Neural progenitor cell (in vitro differentiated cells): ENCODE measurements at regions not wholly inside any gene's neighbourhood (a gene's known extent, or its start where the extent isn't known, plus 50 kb on each side); places are given as distances from the start of the nearest gene placed in this dataset.

Source experiments
- DNase-seq: peaks from one replicate; pipeline ENCODE4 v3.0.0-alpha.2; 2016; ENCODE audit warnings: low spot score
- H2AFZ ChIP-seq: fragments of 200-600 bp; sonication (generic); replicated peaks from 2 replicates; pipeline ENCODE4 v1.6.1; 2016; ENCODE audit warnings: antibody characterized with exemption
- H3F3A ChIP-seq: fragments of 200-600 bp; sonication (generic); 2 replicates; pipeline ENCODE4 v1.6.1; 2016; ENCODE audit warnings: antibody characterized with exemption, low read depth
- H3K27ac ChIP-seq: fragments of 200-600 bp; sonication (generic); 2 replicates; pipeline ENCODE4 v1.5.1; 2016; ENCODE audit warnings: mild to moderate bottlenecking
- H3K27me3 ChIP-seq: fragments of 200-600 bp; sonication (generic); 2 replicates; pipeline ENCODE4 v1.6.1; 2016; ENCODE audit warnings: mild to moderate bottlenecking, moderate library complexity
- H3K36me3 ChIP-seq: fragments of 200-600 bp; sonication (generic); 2 replicates; pipeline ENCODE4 v1.5.1; 2016
- H3K4me1 ChIP-seq: fragments of 200-600 bp; sonication (generic); 2 replicates; pipeline ENCODE4 v1.6.1; 2016; ENCODE audit warnings: mixed run types
- H3K4me2 ChIP-seq: fragments of 200-600 bp; sonication (generic); 2 replicates; pipeline ENCODE4 v1.6.1; 2016
- H3K4me3 ChIP-seq: fragments of 200-600 bp; sonication (generic); 2 replicates; pipeline ENCODE4 v1.5.1; 2016
- H3K79me2 ChIP-seq: fragments of 200-600 bp; sonication (generic); 2 replicates; pipeline ENCODE4 v1.6.1; 2016; ENCODE audit warnings: low read depth
- H3K9ac ChIP-seq: fragments of 200-600 bp; sonication (generic); 2 replicates; pipeline ENCODE4 v1.6.1; 2016
- H3K9me3 ChIP-seq: fragments of 200-600 bp; sonication (generic); 2 replicates; pipeline ENCODE4 v1.5.1; 2016; ENCODE audit warnings: low read depth
- H4K20me1 ChIP-seq: fragments of 200-600 bp; sonication (generic); 2 replicates; pipeline ENCODE4 v1.6.1; 2016; ENCODE audit warnings: low read depth
- H3K27ac Mint-ChIP-seq: 3 replicates; pipeline ENCODE4 v1.8.0; 2021; ENCODE audit warnings: mixed read lengths
- H3K27me3 Mint-ChIP-seq: 2 replicates; pipeline ENCODE4 v1.8.0; 2022; ENCODE audit warnings: low read depth, mild to moderate bottlenecking, inconsistent platforms, moderate library complexity, mixed read lengths; ENCODE audit not compliant: insufficient read depth
- H3K36me3 Mint-ChIP-seq: 3 replicates; pipeline ENCODE4 v1.8.0; 2021; ENCODE audit warnings: mixed read lengths
- H3K4me1 Mint-ChIP-seq: 3 replicates; pipeline ENCODE4 v1.8.0; 2021; ENCODE audit warnings: mixed read lengths
- H3K4me3 Mint-ChIP-seq: 3 replicates; pipeline ENCODE4 v1.8.0; 2021; ENCODE audit warnings: mild to moderate bottlenecking, moderate library complexity, mixed read lengths
- H3K9me3 Mint-ChIP-seq: 3 replicates; pipeline ENCODE4 v1.8.0; 2020; ENCODE audit warnings: mixed read lengths
- EZH2 ChIP-seq: fragments of 200-600 bp; sonication (generic); IDR thresholded peaks from 2 replicates; pipeline ENCODE4 v1.6.1; 2017; ENCODE audit warnings: antibody characterized with exemption, mild to moderate bottlenecking, moderate library complexity
- EZH2phosphoT487 ChIP-seq: fragments of 200-600 bp; sonication (generic); IDR thresholded peaks from 2 replicates; pipeline ENCODE4 v1.6.1; 2017; ENCODE audit warnings: antibody characterized with exemption
- TF ChIP-seq, protein P1 (sequence below): fragments of 200-600 bp; sonication (generic); IDR thresholded peaks from 2 replicates; pipeline ENCODE4 v1.5.1; 2017; ENCODE audit warnings: antibody characterized with exemption, mild to moderate bottlenecking

DNA sequence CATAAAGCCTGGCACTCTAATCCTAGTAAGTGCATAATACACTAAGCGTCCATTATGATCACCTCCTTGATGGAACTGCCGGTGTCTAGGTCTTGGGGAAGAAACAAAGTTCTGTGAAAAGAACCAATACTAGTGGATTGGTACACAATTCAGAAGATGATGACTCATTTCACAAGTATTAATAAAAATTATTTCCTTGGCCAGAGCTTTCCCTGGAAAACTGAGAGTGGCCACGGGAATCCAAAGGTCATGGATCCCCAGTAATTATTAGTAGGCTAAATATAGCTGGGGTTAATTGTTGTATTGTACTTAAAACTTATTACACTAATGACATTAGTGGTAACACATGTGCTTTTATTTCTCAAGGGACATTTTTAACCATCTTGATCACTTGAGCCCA is 808.0 kb upstream of the NR2F2 start:
- peaks cover 2% of the 10 kb centered on the region for H3K36me3 Mint-ChIP-seq
- no peaks in the 10 kb centered on the region for H3K4me1 ChIP-seq
- H3K4me2 ChIP-seq = no peak overlapping the region
- no peaks in the 10 kb centered on the region for H4K20me1 ChIP-seq
- no peak overlapping the region for H3K27ac Mint-ChIP-seq
- no peaks in the 10 kb centered on the region for H3K27me3 ChIP-seq
- no peak overlapping the region for H3K9ac ChIP-seq
- H3K79me2 ChIP-seq = no peaks in the 10 kb centered on the region
- no peak overlapping the region for H3K4me3 ChIP-seq
- H2AFZ ChIP-seq = no peak overlapping the region
- H3K27me3 Mint-ChIP-seq = no peaks in the 10 kb centered on the region
- H3K4me3 Mint-ChIP-seq = no peak overlapping the region
- no peak overlapping the region for H3K27ac ChIP-seq
- no peaks in the 10 kb centered on the region for H3F3A ChIP-seq
- peaks cover 14% of the 10 kb centered on the region for H3K9me3 Mint-ChIP-seq
- H3K4me1 Mint-ChIP-seq = peaks cover 4% of the 10 kb centered on the region
- DNase-seq = no peak
- no peaks in the 10 kb centered on the region for H3K36me3 ChIP-seq
- H3K9me3 ChIP-seq = no peaks in the 10 kb centered on the region
- TF ChIP-seq EZH2 (no peak), EZH2phosphoT487 (no peak)
- TF ChIP-seq, protein P1, sequence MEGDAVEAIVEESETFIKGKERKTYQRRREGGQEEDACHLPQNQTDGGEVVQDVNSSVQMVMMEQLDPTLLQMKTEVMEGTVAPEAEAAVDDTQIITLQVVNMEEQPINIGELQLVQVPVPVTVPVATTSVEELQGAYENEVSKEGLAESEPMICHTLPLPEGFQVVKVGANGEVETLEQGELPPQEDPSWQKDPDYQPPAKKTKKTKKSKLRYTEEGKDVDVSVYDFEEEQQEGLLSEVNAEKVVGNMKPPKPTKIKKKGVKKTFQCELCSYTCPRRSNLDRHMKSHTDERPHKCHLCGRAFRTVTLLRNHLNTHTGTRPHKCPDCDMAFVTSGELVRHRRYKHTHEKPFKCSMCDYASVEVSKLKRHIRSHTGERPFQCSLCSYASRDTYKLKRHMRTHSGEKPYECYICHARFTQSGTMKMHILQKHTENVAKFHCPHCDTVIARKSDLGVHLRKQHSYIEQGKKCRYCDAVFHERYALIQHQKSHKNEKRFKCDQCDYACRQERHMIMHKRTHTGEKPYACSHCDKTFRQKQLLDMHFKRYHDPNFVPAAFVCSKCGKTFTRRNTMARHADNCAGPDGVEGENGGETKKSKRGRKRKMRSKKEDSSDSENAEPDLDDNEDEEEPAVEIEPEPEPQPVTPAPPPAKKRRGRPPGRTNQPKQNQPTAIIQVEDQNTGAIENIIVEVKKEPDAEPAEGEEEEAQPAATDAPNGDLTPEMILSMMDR = no peak

DNA sequence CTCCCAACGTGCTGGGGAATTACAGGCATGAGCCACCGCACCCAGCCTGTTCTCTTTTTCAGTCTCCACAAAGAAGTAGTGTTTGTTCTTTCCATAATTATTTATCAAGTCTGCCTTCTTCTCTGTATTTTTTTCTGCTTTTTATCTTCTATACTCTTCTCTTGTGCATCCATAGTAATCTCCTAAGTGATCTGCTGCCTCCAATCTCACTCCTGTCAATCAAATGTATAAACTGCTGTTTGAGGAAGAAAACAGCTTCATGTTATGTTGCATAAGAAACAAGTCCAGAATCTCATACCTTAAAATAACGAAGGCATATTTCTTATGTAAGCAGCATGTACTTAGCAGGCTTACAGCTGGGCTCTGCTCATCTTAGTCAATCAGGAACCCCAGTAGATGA is 801.6 kb upstream of the NR2F2 start:
- Mint-ChIP-seq H3K9me3 (peaks cover 10% of the 10 kb centered on the region), H3K36me3 (peaks cover 2% of the 10 kb centered on the region), H3K4me3 (no peak overlapping the region), H3K27me3 (peaks cover 4% of the 10 kb centered on the region), H3K4me1 (peaks cover 12% of the 10 kb centered on the region), H3K27ac (no peak overlapping the region)
- no peak overlapping the region for H3K4me3 ChIP-seq
- TF ChIP-seq EZH2phosphoT487 (no peak), EZH2 (no peak)
- TF ChIP-seq, protein P1 = no peak
- no peaks in the 10 kb centered on the region for H3K79me2 ChIP-seq
- no peak overlapping the region for H2AFZ ChIP-seq
- H3K27me3 ChIP-seq = no peaks in the 10 kb centered on the region
- H3K9me3 ChIP-seq = no peaks in the 10 kb centered on the region
- no peak overlapping the region for H3K4me2 ChIP-seq
- no peak for DNase-seq
- H3K36me3 ChIP-seq = no peaks in the 10 kb centered on the region
- peaks cover 6% of the 10 kb centered on the region for H3K4me1 ChIP-seq
- H4K20me1 ChIP-seq = no peaks in the 10 kb centered on the region
- H3K9ac ChIP-seq = no peak overlapping the region
- H3K27ac ChIP-seq = no peak overlapping the region
- no peaks in the 10 kb centered on the region for H3F3A ChIP-seq

DNA sequence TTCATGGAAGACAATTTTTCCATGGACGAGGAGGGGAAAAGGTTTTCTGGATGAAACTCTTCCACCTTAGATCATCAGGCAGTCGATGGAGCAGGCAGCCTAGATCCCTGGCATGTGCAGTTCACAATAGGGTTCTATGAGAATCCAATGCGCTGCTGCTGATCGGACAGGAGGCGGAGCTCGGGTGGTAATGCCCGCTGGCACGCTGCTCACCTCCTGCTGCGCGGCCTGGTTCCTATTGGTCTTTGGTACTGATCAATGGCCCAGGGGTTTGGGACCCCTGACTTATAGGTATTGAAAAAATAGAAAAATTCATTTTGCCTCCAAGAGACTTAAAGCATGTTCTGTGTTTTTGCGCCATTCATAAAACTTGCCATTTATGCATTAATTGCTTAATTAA is 793.9 kb upstream of the NR2F2 start:
- Histone ChIP-seq H3K4me1 (peaks cover 6% of the 10 kb centered on the region), H3K27me3 (no peaks in the 10 kb centered on the region), H3K79me2 (no peaks in the 10 kb centered on the region), H3K9ac (no peak overlapping the region), H3F3A (no peaks in the 10 kb centered on the region), H4K20me1 (no peaks in the 10 kb centered on the region), H3K4me2 (no peak overlapping the region), H3K27ac (no peak overlapping the region), H3K36me3 (no peaks in the 10 kb centered on the region), H3K4me3 (no peak overlapping the region), H3K9me3 (no peaks in the 10 kb centered on the region), H2AFZ (no peak overlapping the region)
- Mint-ChIP-seq H3K4me3 (no peak overlapping the region), H3K27me3 (peaks cover 6% of the 10 kb centered on the region), H3K9me3 (no peaks in the 10 kb centered on the region), H3K27ac (no peak overlapping the region), H3K4me1 (peaks cover 19% of the 10 kb centered on the region), H3K36me3 (no peaks in the 10 kb centered on the region)
- TF ChIP-seq, protein P1 = no peak
- TF ChIP-seq EZH2 = no peak
- TF ChIP-seq EZH2phosphoT487 = no peak
- no peak for DNase-seq

DNA sequence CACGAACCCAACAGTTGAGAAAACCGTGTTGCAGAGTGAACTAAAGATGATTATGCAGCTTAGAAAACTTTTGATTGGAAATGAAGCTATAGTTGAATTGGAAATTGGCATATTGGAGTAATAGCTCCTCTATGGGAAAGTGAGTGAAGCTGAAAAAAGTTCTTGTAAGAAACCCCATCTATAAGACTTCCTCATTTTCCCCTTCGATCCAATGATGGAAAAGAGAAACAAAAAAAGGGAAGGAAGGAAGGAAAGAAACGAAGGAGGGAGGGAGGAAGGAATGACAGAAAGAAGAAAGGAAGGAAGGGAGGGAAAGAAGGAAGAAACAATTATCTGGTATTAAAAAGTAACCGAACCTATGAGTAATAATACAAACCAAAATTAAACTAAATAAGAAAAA is 791.8 kb upstream of the NR2F2 start:
- Histone ChIP-seq H3K4me3 (no peak overlapping the region), H3K9ac (no peak overlapping the region), H3K27me3 (no peaks in the 10 kb centered on the region), H3K4me1 (no peaks in the 10 kb centered on the region), H3K27ac (no peak overlapping the region), H4K20me1 (no peaks in the 10 kb centered on the region), H2AFZ (no peak overlapping the region), H3K9me3 (no peaks in the 10 kb centered on the region), H3K36me3 (no peaks in the 10 kb centered on the region), H3F3A (no peaks in the 10 kb centered on the region), H3K79me2 (no peaks in the 10 kb centered on the region), H3K4me2 (no peak overlapping the region)
- Mint-ChIP-seq H3K4me1 (peaks cover 22% of the 10 kb centered on the region), H3K36me3 (no peaks in the 10 kb centered on the region), H3K27ac (no peak overlapping the region), H3K9me3 (no peaks in the 10 kb centered on the region), H3K27me3 (peaks cover 8% of the 10 kb centered on the region), H3K4me3 (no peak overlapping the region)
- no peak for DNase-seq
- TF ChIP-seq EZH2 (no peak), EZH2phosphoT487 (no peak)
- TF ChIP-seq, protein P1 = no peak
